K562 (cell line): ENCODE measurements at regions not wholly inside any gene's neighbourhood (a gene's known extent, or its start where the extent isn't known, plus 50 kb on each side); places are given as distances from the start of the nearest gene placed in this dataset.

ENCODE experiments used
- CAMTA2 ChIP-seq: fragments of 250-450 bp; sonication (Bioruptor Pico); conservative IDR thresholded peaks from 2 replicates; pipeline ENCODE4 v1.5.1; 2022
- CBX1 ChIP-seq: sonication (generic); IDR thresholded peaks from 2 replicates; pipeline ENCODE4 v1.6.1; 2016; ENCODE audit warnings: antibody characterized with exemption, low read depth, mild to moderate bottlenecking
- MYC ChIP-seq, 2 experiments: fragments of 250-450 bp in 1 of 2; sonication (Bioruptor Pico) in 1 of 2; IDR thresholded peaks; 2 replicates each; pipeline versions ENCODE4 v1.5.1 to v1.6.1; 2012 to 2021; ENCODE audit warnings: low read depth in 2 of 2, borderline replicate concordance in 1 of 2, improper control_type of control experiment in 1 of 2, low read length in 1 of 2, mild to moderate bottlenecking in 1 of 2, moderate library complexity in 1 of 2
- POLR2A ChIP-seq: fragments of 450-650 bp; conservative IDR thresholded peaks from 2 replicates; pipeline ENCODE4 v1.6.1; 2016
- RCOR1 ChIP-seq, 2 experiments: IDR thresholded peaks; 2 replicates each; pipeline ENCODE4 v1.6.1; 2012; ENCODE audit warnings: low read depth in 2 of 2, low read length in 2 of 2, borderline replicate concordance in 1 of 2, improper control_type of control experiment in 1 of 2
- SOX6 ChIP-seq: fragments of 450-650 bp; IDR thresholded peaks from 2 replicates; pipeline ENCODE4 v1.6.1; 2014; ENCODE audit warnings: mild to moderate bottlenecking
- ZNF274 ChIP-seq: IDR thresholded peaks from 2 replicates; pipeline ENCODE4 v1.6.1; 2011; ENCODE audit warnings: low read depth, mild to moderate bottlenecking, low read length, moderate library complexity, borderline replicate concordance
- TF ChIP-seq, protein P1 (sequence below): fragments of 450-650 bp; formaldehyde crosslinking; IDR thresholded peaks from 2 replicates; pipeline ENCODE4 v1.4.0; 2020; ENCODE audit warnings: mild to moderate bottlenecking, moderate library complexity
- TF ChIP-seq, protein P2 (sequence below): fragments of 450-650 bp; IDR thresholded peaks from 2 replicates; pipeline ENCODE4 v1.7.1; 2018; ENCODE audit warnings: mild to moderate bottlenecking, low read depth; ENCODE audit not compliant: partially characterized antibody
- TF ChIP-seq, protein P3 (sequence below): sonication (generic); formaldehyde crosslinking; IDR thresholded peaks from 2 replicates; pipeline ENCODE4 v1.8.1; 2022; ENCODE audit warnings: missing genetic modification reagents

- TF ChIP-seq, protein P1, sequence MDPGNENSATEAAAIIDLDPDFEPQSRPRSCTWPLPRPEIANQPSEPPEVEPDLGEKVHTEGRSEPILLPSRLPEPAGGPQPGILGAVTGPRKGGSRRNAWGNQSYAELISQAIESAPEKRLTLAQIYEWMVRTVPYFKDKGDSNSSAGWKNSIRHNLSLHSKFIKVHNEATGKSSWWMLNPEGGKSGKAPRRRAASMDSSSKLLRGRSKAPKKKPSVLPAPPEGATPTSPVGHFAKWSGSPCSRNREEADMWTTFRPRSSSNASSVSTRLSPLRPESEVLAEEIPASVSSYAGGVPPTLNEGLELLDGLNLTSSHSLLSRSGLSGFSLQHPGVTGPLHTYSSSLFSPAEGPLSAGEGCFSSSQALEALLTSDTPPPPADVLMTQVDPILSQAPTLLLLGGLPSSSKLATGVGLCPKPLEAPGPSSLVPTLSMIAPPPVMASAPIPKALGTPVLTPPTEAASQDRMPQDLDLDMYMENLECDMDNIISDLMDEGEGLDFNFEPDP (CRISPR knock-in tag) = no peak
- TF ChIP-seq SOX6 (no peak), CAMTA2 (CRISPR knock-in tag) (no peak), POLR2A (no peak), ZNF274 (no peak), MYC (IDR thresholded peaks at IDR 0.05; ENCODE audit: low read depth, low read length) (no peak), MYC (CRISPR knock-in tag; IDR thresholded peaks at IDR 0.05; ENCODE audit: borderline replicate concordance, low read depth) (no peak), RCOR1 (IDR thresholded peaks at IDR 0.05; ENCODE audit: borderline replicate concordance in 1 of 2, low read depth in 2 of 2, low read length in 2 of 2) (no peak), CBX1 (no peak)
- TF ChIP-seq, protein P2, sequence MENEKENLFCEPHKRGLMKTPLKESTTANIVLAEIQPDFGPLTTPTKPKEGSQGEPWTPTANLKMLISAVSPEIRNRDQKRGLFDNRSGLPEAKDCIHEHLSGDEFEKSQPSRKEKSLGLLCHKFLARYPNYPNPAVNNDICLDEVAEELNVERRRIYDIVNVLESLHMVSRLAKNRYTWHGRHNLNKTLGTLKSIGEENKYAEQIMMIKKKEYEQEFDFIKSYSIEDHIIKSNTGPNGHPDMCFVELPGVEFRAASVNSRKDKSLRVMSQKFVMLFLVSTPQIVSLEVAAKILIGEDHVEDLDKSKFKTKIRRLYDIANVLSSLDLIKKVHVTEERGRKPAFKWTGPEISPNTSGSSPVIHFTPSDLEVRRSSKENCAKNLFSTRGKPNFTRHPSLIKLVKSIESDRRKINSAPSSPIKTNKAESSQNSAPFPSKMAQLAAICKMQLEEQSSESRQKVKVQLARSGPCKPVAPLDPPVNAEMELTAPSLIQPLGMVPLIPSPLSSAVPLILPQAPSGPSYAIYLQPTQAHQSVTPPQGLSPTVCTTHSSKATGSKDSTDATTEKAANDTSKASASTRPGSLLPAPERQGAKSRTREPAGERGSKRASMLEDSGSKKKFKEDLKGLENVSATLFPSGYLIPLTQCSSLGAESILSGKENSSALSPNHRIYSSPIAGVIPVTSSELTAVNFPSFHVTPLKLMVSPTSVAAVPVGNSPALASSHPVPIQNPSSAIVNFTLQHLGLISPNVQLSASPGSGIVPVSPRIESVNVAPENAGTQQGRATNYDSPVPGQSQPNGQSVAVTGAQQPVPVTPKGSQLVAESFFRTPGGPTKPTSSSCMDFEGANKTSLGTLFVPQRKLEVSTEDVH = no peak
- TF ChIP-seq, protein P3, sequence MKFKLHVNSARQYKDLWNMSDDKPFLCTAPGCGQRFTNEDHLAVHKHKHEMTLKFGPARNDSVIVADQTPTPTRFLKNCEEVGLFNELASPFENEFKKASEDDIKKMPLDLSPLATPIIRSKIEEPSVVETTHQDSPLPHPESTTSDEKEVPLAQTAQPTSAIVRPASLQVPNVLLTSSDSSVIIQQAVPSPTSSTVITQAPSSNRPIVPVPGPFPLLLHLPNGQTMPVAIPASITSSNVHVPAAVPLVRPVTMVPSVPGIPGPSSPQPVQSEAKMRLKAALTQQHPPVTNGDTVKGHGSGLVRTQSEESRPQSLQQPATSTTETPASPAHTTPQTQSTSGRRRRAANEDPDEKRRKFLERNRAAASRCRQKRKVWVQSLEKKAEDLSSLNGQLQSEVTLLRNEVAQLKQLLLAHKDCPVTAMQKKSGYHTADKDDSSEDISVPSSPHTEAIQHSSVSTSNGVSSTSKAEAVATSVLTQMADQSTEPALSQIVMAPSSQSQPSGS = no peak
These were observed 593.0 kb downstream of the SOX5 start for GRCh38 chr12:23356440-23356839.
